Heart left ventricle (tissue), 13 donors: ENCODE measurements at regions not wholly inside any gene's neighbourhood (a gene's known extent, or its start where the extent isn't known, plus 50 kb on each side); places are given as distances from the start of the nearest gene placed in this dataset.

Experiments used
- POLR2A ChIP-seq, 2 donors: fragments of 450-650 bp; IDR thresholded peaks; one replicate each; pipeline ENCODE4 v1.6.1; 2017; ENCODE audit warnings: antibody characterized with exemption in 2 of 2, mild to moderate bottlenecking in 2 of 2, moderate library complexity in 2 of 2
- TF ChIP-seq, protein P1 (sequence below), 12 donors: fragments of 200-600 bp; sonication (generic) in 4 of 12; IDR thresholded peaks; one replicate each; pipeline versions ENCODE4 v1.5.0 to v1.8.0; 2018 to 2022; ENCODE audit warnings: antibody characterized with exemption in 12 of 12, mild to moderate bottlenecking in 5 of 12
- donor health status: ischemic (EF 13 %, LVEDD 7.1; RV severe dilation, severe dysfunction).
- donor health status: DM: no; HTN: yes; CAD: no.
- donor health status: DM: no; HTN: no; CAD: no.
- donor health status: ischemic (EF 25% LVEDD 6.9; RV normal size, moderate dysfunction).
- donor health status: ischemic (EF 25% LVEDD 5.7; RV mildly dilated, moderate dysfunction).
- donor health status: ischemic (EF 35%, LVEDD 5.7; RV mildly dilated, moderate dysfunction).
- donor health status: nonischemic (EF 11% LVEDD 7.7; RV severe dilation, severe dysfunction).
- donor health status: DM: yes; HTN: yes; CAD: no.
- donor health status: PGD.
- donor health status: ischemic (EF 29% LVEDD 5.4; RV normal size, mild dysfunction).
- donor health status: nonischemic (EF 23%, LVEDD 6.1; RV moderate dilation, normal function).

DNA sequence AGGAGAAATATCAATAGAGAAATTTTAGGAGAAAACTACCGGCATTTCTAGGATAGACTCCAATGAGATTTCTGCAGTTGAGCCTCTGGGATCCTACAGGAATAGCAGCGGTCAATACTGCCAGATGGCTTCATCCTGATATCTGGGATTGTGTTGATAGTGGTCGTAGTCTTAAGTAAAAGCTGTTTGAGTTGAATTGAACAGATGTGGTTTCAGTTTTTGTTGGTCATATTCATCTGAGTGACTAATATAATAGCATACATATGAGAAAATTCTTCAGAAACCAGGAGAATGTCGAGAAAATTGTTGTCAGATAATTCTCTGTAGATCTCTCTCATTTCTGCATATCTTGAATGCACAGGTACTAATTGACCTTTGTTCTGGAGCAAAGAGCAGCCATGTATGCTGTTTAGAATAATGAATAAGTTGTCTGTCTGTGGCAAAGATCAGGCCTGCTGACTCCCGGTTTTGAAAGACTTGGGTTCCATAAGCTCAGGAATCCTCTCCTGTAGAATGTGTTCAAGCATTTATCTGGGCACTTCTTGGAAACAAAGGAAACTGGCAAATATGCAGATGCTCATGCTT is 288.1 kb downstream of the TMX3 start:
- TF ChIP-seq, protein P1, sequence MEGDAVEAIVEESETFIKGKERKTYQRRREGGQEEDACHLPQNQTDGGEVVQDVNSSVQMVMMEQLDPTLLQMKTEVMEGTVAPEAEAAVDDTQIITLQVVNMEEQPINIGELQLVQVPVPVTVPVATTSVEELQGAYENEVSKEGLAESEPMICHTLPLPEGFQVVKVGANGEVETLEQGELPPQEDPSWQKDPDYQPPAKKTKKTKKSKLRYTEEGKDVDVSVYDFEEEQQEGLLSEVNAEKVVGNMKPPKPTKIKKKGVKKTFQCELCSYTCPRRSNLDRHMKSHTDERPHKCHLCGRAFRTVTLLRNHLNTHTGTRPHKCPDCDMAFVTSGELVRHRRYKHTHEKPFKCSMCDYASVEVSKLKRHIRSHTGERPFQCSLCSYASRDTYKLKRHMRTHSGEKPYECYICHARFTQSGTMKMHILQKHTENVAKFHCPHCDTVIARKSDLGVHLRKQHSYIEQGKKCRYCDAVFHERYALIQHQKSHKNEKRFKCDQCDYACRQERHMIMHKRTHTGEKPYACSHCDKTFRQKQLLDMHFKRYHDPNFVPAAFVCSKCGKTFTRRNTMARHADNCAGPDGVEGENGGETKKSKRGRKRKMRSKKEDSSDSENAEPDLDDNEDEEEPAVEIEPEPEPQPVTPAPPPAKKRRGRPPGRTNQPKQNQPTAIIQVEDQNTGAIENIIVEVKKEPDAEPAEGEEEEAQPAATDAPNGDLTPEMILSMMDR (IDR thresholded peaks at IDR 0.05): no peak
- no peak for TF ChIP-seq POLR2A (IDR thresholded peaks at IDR 0.05)
